GM19023 (cell line): ENCODE measurements at regions not wholly inside any gene's neighbourhood (a gene's known extent, or its start where the extent isn't known, plus 50 kb on each side); places are given as distances from the start of the nearest gene placed in this dataset.

ENCODE experiments used
- ATAC-seq: cut with Tn5 transposase; IDR thresholded peaks from one replicate; pipeline ENCODE4 v1.9.1; 2021; ENCODE audit warnings: mild to moderate bottlenecking, moderate library complexity; ENCODE audit not compliant: unreplicated experiment

- ATAC-seq, result no peak
Measured at GRCh38 chr3:181457190-181457589, 254.5 kb upstream of the SOX2 start.

- ATAC-seq, result no peak
Measured at GRCh38 chr3:181455276-181455675, 256.4 kb upstream of the SOX2 start.

GRCh38 chr3:181454451-181455027, 257.2 kb upstream of the SOX2 start:
- ATAC-seq, result no peak

GRCh38 chr3:181446741-181447140, 265.0 kb upstream of the SOX2 start:
- no peak for ATAC-seq

GRCh38 chr3:181442066-181442465, 269.7 kb upstream of the SOX2 start:
- no peak for ATAC-seq

GRCh38 chr3:181432992-181433391, 278.7 kb upstream of the SOX2 start:
- ATAC-seq, result no peak

GRCh38 chr3:181431748-181432147, 280.0 kb upstream of the SOX2 start:
- ATAC-seq, result no peak

- ATAC-seq, result no peak
Measured at GRCh38 chr3:181425074-181425473, 286.7 kb upstream of the SOX2 start.

GRCh38 chr3:181418233-181418632, 293.5 kb upstream of the SOX2 start:
- no peak for ATAC-seq

GRCh38 chr3:181417748-181418147, 294.0 kb upstream of the SOX2 start:
- ATAC-seq, result no peak

GRCh38 chr3:181410870-181411269, 300.9 kb upstream of the SOX2 start:
- ATAC-seq, result no peak

GRCh38 chr3:181403876-181404660, 307.7 kb upstream of the SOX2 start:
- ATAC-seq, result no peak

- no peak for ATAC-seq
Measured at GRCh38 chr3:181402347-181402746, 309.4 kb upstream of the SOX2 start.

GRCh38 chr3:181384970-181385369, 326.8 kb upstream of the SOX2 start:
- no peak for ATAC-seq

- ATAC-seq, result no peak
Measured at GRCh38 chr3:181383760-181384159, 328.0 kb upstream of the SOX2 start.

- no peak for ATAC-seq
Measured at GRCh38 chr3:181383201-181383600, 328.5 kb upstream of the SOX2 start.

GRCh38 chr3:181382656-181383055, 329.1 kb upstream of the SOX2 start:
- no peak for ATAC-seq

- no peak for ATAC-seq
Measured at GRCh38 chr3:181379278-181379677, 332.4 kb upstream of the SOX2 start.

GRCh38 chr3:181369637-181370036, 342.1 kb upstream of the SOX2 start:
- ATAC-seq, result no peak

GRCh38 chr3:181363231-181363630, 348.5 kb upstream of the SOX2 start:
- ATAC-seq, result no peak

- no peak for ATAC-seq
Measured at GRCh38 chr3:181362378-181362777, 349.3 kb upstream of the SOX2 start.

- peak; percentile 71 for ATAC-seq
Measured at GRCh38 chr3:181358562-181358961, 353.2 kb upstream of the SOX2 start.

- no peak for ATAC-seq
Measured at GRCh38 chr3:181358060-181358459, 353.7 kb upstream of the SOX2 start.
